HG03520 (cell line): ENCODE measurements at regions not wholly inside any gene's neighbourhood (a gene's known extent, or its start where the extent isn't known, plus 50 kb on each side); places are given as distances from the start of the nearest gene placed in this dataset.
"Not testable (repeated sequence)": the region's sequence is repeated elsewhere in the genome, so short reads cannot be mapped to it uniquely, and the experiment has no call there.

Experiments used
- ATAC-seq: cut with Tn5 transposase; IDR thresholded peaks from one replicate; pipeline ENCODE4 v1.9.1; 2021; ENCODE audit warnings: mild to moderate bottlenecking, moderate library complexity; ENCODE audit not compliant: unreplicated experiment

GRCh38 chr14:105620865-105621471 lies 94.6 kb downstream of the TMEM121 start:
- ATAC-seq = not testable (repeated sequence)

GRCh38 chr14:105621479-105622328 lies 95.3 kb downstream of the TMEM121 start:
- ATAC-seq = not testable (repeated sequence)

- ATAC-seq = no peak
These were observed 96.1 kb downstream of the TMEM121 start for GRCh38 chr14:105622329-105622955.

GRCh38 chr14:105623178-105623577 lies 96.8 kb downstream of the TMEM121 start:
- ATAC-seq = not testable (repeated sequence)

GRCh38 chr14:105624346-105624745 lies 98.0 kb downstream of the TMEM121 start:
- not testable (repeated sequence) for ATAC-seq

- not testable (repeated sequence) for ATAC-seq
These were observed 98.5 kb downstream of the TMEM121 start for GRCh38 chr14:105624749-105625434.

- not testable (repeated sequence) for ATAC-seq
These were observed 99.1 kb downstream of the TMEM121 start for GRCh38 chr14:105625448-105625847.

- ATAC-seq = not testable (repeated sequence)
These were observed 99.7 kb downstream of the TMEM121 start for GRCh38 chr14:105626111-105626510.

GRCh38 chr14:105626651-105627050 lies 100.3 kb downstream of the TMEM121 start:
- not testable (repeated sequence) for ATAC-seq

- ATAC-seq = not testable (repeated sequence)
These were observed 100.9 kb downstream of the TMEM121 start for GRCh38 chr14:105627287-105627686.

- no peak for ATAC-seq
These were observed 101.3 kb downstream of the TMEM121 start for GRCh38 chr14:105627701-105628100.

- not testable (repeated sequence) for ATAC-seq
These were observed 101.7 kb downstream of the TMEM121 start for GRCh38 chr14:105628126-105628525.

GRCh38 chr14:105628531-105629067 lies 102.2 kb downstream of the TMEM121 start:
- ATAC-seq = not testable (repeated sequence)

GRCh38 chr14:105629091-105629885 lies 102.9 kb downstream of the TMEM121 start:
- not testable (repeated sequence) for ATAC-seq

- ATAC-seq = no peak
These were observed 103.5 kb downstream of the TMEM121 start for GRCh38 chr14:105629886-105630215.

GRCh38 chr14:105630293-105630934 lies 104.0 kb downstream of the TMEM121 start:
- ATAC-seq = not testable (repeated sequence)

GRCh38 chr14:105630935-105631779 lies 104.8 kb downstream of the TMEM121 start:
- not testable (repeated sequence) for ATAC-seq

- no peak for ATAC-seq
These were observed 105.6 kb downstream of the TMEM121 start for GRCh38 chr14:105632010-105632409.

GRCh38 chr14:105633596-105633995 lies 107.2 kb downstream of the TMEM121 start:
- not testable (repeated sequence) for ATAC-seq
